HEK293 (cell line): ENCODE measurements at regions not wholly inside any gene's neighbourhood (a gene's known extent, or its start where the extent isn't known, plus 50 kb on each side); places are given as distances from the start of the nearest gene placed in this dataset.

ENCODE experiments used
- YY1 ChIP-seq: fragments of 450-650 bp; formaldehyde crosslinking; IDR thresholded peaks from 2 replicates; pipeline ENCODE4 v1.5.1; 2018; ENCODE audit warnings: missing biosample characterization, missing genetic modification characterization
- ZNF19 ChIP-seq: fragments of 450-650 bp; formaldehyde crosslinking; IDR thresholded peaks from 2 replicates; pipeline ENCODE4; 2016; ENCODE audit warnings: missing biosample characterization, missing genetic modification characterization, low read depth
- ZNF221 ChIP-seq: fragments of 450-650 bp; formaldehyde crosslinking; IDR thresholded peaks from 2 replicates; pipeline ENCODE4 v1.5.1; 2017; ENCODE audit warnings: missing biosample characterization, missing genetic modification characterization, borderline replicate concordance
- ZNF423 ChIP-seq: fragments of 450-650 bp; formaldehyde crosslinking; IDR thresholded peaks from 2 replicates; pipeline ENCODE4 v1.5.1; 2016; ENCODE audit warnings: missing biosample characterization, missing genetic modification characterization
- ZNF530 ChIP-seq: fragments of 450-650 bp; formaldehyde crosslinking; IDR thresholded peaks from 2 replicates; pipeline ENCODE4 v1.5.1; 2016; ENCODE audit warnings: low read depth, missing biosample characterization, missing genetic modification characterization
- TF ChIP-seq, protein P1 (sequence below): fragments of 450-650 bp; formaldehyde crosslinking; IDR thresholded peaks from 2 replicates; pipeline ENCODE4 v1.5.1; 2016; ENCODE audit warnings: missing biosample characterization, missing genetic modification characterization
- TF ChIP-seq, protein P2 (sequence below): IDR thresholded peaks from 2 replicates; pipeline ENCODE4 v1.6.1; 2011; ENCODE audit warnings: mild to moderate bottlenecking, low read depth, low read length, borderline replicate concordance
- TF ChIP-seq, protein P3 (sequence below): fragments of 450-650 bp; formaldehyde crosslinking; IDR thresholded peaks from 2 replicates; pipeline ENCODE4 v1.5.1; 2016; ENCODE audit warnings: missing biosample characterization, missing genetic modification characterization
- TF ChIP-seq, protein P4 (sequence below): fragments of 450-650 bp; formaldehyde crosslinking; IDR thresholded peaks from 2 replicates; pipeline ENCODE4 v1.5.1; 2017; ENCODE audit warnings: missing biosample characterization, missing genetic modification characterization

DNA sequence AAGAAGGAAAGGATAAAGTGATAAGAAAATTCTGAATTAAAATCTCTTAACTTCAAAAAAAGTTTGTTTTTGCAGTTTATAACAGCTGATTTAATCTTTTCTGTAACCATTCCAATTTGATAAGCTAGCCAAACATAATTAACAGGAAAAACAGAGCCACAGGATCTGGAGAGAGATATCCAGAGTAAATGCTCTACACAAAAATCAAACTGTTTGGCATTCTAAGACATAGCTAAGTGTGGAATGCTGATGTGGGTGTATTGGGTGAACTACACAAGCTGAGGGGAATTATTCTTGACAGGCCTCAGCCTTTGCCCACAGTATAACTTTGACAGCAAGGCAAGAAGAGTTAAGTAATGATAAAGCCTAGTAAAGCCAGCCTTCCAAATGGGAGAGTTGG is 184.8 kb downstream of the GABRG1 start:
- TF ChIP-seq, protein P1, sequence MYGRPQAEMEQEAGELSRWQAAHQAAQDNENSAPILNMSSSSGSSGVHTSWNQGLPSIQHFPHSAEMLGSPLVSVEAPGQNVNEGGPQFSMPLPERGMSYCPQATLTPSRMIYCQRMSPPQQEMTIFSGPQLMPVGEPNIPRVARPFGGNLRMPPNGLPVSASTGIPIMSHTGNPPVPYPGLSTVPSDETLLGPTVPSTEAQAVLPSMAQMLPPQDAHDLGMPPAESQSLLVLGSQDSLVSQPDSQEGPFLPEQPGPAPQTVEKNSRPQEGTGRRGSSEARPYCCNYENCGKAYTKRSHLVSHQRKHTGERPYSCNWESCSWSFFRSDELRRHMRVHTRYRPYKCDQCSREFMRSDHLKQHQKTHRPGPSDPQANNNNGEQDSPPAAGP (tag by site-specific recombination), result no peak
- TF ChIP-seq, protein P2, sequence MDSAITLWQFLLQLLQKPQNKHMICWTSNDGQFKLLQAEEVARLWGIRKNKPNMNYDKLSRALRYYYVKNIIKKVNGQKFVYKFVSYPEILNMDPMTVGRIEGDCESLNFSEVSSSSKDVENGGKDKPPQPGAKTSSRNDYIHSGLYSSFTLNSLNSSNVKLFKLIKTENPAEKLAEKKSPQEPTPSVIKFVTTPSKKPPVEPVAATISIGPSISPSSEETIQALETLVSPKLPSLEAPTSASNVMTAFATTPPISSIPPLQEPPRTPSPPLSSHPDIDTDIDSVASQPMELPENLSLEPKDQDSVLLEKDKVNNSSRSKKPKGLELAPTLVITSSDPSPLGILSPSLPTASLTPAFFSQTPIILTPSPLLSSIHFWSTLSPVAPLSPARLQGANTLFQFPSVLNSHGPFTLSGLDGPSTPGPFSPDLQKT, result no peak
- no peak for TF ChIP-seq ZNF221 (tag by site-specific recombination)
- TF ChIP-seq, protein P3, sequence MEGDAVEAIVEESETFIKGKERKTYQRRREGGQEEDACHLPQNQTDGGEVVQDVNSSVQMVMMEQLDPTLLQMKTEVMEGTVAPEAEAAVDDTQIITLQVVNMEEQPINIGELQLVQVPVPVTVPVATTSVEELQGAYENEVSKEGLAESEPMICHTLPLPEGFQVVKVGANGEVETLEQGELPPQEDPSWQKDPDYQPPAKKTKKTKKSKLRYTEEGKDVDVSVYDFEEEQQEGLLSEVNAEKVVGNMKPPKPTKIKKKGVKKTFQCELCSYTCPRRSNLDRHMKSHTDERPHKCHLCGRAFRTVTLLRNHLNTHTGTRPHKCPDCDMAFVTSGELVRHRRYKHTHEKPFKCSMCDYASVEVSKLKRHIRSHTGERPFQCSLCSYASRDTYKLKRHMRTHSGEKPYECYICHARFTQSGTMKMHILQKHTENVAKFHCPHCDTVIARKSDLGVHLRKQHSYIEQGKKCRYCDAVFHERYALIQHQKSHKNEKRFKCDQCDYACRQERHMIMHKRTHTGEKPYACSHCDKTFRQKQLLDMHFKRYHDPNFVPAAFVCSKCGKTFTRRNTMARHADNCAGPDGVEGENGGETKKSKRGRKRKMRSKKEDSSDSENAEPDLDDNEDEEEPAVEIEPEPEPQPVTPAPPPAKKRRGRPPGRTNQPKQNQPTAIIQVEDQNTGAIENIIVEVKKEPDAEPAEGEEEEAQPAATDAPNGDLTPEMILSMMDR (tag by site-specific recombination), result no peak
- no peak for TF ChIP-seq ZNF423 (tag by site-specific recombination)
- TF ChIP-seq, protein P4, sequence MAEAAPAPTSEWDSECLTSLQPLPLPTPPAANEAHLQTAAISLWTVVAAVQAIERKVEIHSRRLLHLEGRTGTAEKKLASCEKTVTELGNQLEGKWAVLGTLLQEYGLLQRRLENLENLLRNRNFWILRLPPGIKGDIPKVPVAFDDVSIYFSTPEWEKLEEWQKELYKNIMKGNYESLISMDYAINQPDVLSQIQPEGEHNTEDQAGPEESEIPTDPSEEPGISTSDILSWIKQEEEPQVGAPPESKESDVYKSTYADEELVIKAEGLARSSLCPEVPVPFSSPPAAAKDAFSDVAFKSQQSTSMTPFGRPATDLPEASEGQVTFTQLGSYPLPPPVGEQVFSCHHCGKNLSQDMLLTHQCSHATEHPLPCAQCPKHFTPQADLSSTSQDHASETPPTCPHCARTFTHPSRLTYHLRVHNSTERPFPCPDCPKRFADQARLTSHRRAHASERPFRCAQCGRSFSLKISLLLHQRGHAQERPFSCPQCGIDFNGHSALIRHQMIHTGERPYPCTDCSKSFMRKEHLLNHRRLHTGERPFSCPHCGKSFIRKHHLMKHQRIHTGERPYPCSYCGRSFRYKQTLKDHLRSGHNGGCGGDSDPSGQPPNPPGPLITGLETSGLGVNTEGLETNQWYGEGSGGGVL (tag by site-specific recombination), result no peak
- TF ChIP-seq ZNF19 (tag by site-specific recombination), result no peak
- TF ChIP-seq YY1, result no peak
- TF ChIP-seq ZNF530 (tag by site-specific recombination), result no peak
